ENCODE measurements at regions not wholly inside any gene's neighbourhood (a gene's known extent, or its start where the extent isn't known, plus 50 kb on each side); places are given as distances from the start of the nearest gene placed in this dataset.

DNA sequence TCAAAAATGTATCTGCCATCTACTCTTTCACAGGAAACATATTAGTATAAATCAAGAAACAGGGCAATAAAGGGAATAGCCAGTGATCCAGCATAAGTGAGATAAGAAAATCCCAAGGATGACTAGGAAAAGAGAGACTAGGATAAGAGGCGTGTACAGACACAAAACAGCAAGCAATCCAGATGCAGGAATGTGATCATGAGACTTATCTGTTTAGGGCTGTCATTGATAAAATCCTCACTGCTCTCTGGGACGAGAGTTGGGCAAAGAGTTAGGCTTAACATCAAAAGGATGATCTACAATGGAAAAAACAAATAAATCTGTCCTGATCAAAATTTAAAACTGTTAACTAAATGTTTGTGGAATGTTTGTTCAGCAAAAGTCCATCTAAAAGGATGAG is 1156.8 kb upstream of the C9orf72 start:
- FAIRE-seq = no peak
- WGBS (ENCODE audit: insufficient coverage, insufficient replicate concordance, low lambda C conversion rate, missing lambda C conversion rate) = 0% methylated on average over 2 of the region's 2 CpGs
- in situ Hi-C loops (cut with MboI) = no loop called here
- CTCF ChIA-PET = no interaction called here
- Histone ChIP-seq H3K4me1 (ENCODE audit: control insufficient read depth, insufficient read depth, low read length) (no peaks in the 10 kb centered on the region), H3K36me3 (ENCODE audit: control insufficient read depth in 2 of 2, insufficient read depth in 2 of 2, low read length in 1 of 2) (no peaks in the 10 kb centered on the region), H3K9ac (ENCODE audit: control insufficient read depth, insufficient read depth, low read length) (no peak overlapping the region), H3K27ac (ENCODE audit: control insufficient read depth, insufficient read depth) (no peak overlapping the region), H2AFZ (ENCODE audit: control insufficient read depth, low read depth, low read length) (no peak overlapping the region), H3K27me3 (replicated peaks in 1 of 2; ENCODE audit: control insufficient read depth in 2 of 2, insufficient read depth in 2 of 2, low read length in 1 of 2) (no peaks in the 10 kb centered on the region), H4K20me1 (ENCODE audit: control insufficient read depth, insufficient read depth) (no peaks in the 10 kb centered on the region), H3K9me3 (replicated peaks; ENCODE audit: control insufficient read depth, insufficient read depth, low read length) (no peaks in the 10 kb centered on the region), H3K4me3 (no peak overlapping the region), H3K79me2 (ENCODE audit: control insufficient read depth, insufficient read depth, low read length) (no peaks in the 10 kb centered on the region), H3K4me2 (ENCODE audit: control insufficient read depth, insufficient read depth) (no peak overlapping the region)
- intact Hi-C loops (cut with micrococcal nuclease; ENCODE audit: unreplicated experiment) = no loop called here
- no peak for ATAC-seq
- SMC1A ChIA-PET (ENCODE audit: uncharacterized antibody, unreplicated experiment) = no interaction called here
- RAD21 ChIA-PET (ENCODE audit: unreplicated experiment) = no interaction called here
- POLR2A ChIA-PET = no interaction called here
- TF ChIP-seq EP300 (IDR thresholded peaks at IDR 0.05; ENCODE audit: borderline replicate concordance in 1 of 2, control insufficient read depth in 1 of 2, low read depth in 2 of 2, low read length in 2 of 2) (no peak), SREBF1 (IDR thresholded peaks at IDR 0.05; ENCODE audit: low read length) (no peak), ZNF24 (IDR thresholded peaks at IDR 0.05) (no peak), ASH2L (IDR thresholded peaks at IDR 0.05; ENCODE audit: borderline replicate concordance, low read depth) (no peak), BHLHE40 (IDR thresholded peaks at IDR 0.05; ENCODE audit: borderline replicate concordance in 1 of 2, low read depth in 2 of 2, low read length in 1 of 2) (no peak), JUNB (IDR thresholded peaks at IDR 0.05) (no peak), ZNF207 (IDR thresholded peaks at IDR 0.05; ENCODE audit: borderline replicate concordance) (no peak), SUZ12 (IDR thresholded peaks at IDR 0.05; ENCODE audit: unreplicated experiment) (no peak)
- BruUV-seq (replicated peaks) = no TSS peak
- no peak for DNase-seq (ENCODE audit: low read depth, low spot score)

DNA sequence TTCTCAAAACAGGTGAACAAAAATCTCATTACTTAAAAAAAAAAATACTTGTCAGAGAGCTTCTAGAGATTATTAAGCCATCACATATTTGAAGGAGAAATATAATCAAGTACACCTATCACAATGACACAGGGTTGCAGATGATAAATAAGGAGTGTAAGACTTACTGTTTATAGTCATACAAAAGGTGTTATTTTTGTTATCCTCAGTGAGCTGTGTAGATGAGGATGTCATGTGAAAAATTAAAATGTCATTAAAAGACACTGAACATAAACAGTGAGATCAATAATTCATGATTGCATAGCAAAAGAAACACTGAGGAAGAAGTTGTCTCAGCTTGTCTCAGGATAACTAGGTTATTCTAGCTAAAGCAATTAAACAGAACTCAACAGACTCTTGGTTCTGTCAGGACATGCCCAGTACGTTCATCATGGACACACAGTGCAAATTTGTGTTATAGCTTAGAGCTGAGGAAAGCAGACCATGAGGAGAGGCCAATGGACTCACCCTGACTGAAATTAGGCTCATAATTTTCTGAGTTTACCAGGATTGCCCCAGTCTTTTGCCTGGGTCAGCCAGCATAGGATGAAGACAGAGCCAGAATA is 1162.6 kb upstream of the C9orf72 start:
- RAD21 ChIA-PET (ENCODE audit: unreplicated experiment) = no interaction called here
- no peaks in the 10 kb centered on the region for H4K20me1 ChIP-seq (ENCODE audit: control insufficient read depth, insufficient read depth)
- no peak overlapping the region for H3K27ac ChIP-seq (ENCODE audit: control insufficient read depth, insufficient read depth)
- H3K4me1 ChIP-seq (ENCODE audit: control insufficient read depth, insufficient read depth, low read length) = no peaks in the 10 kb centered on the region
- H3K4me3 ChIP-seq = no peak overlapping the region
- intact Hi-C loops (cut with micrococcal nuclease; ENCODE audit: unreplicated experiment) = no loop called here
- no peaks in the 10 kb centered on the region for H3K79me2 ChIP-seq (ENCODE audit: control insufficient read depth, insufficient read depth, low read length)
- WGBS (ENCODE audit: insufficient coverage, insufficient replicate concordance, low lambda C conversion rate, missing lambda C conversion rate) = 0% methylated on average over 1 of the region's 1 CpG
- SMC1A ChIA-PET (ENCODE audit: uncharacterized antibody, unreplicated experiment) = no interaction called here
- H2AFZ ChIP-seq (ENCODE audit: control insufficient read depth, low read depth, low read length) = no peak overlapping the region
- no peak overlapping the region for H3K9ac ChIP-seq (ENCODE audit: control insufficient read depth, insufficient read depth, low read length)
- no peaks in the 10 kb centered on the region for H3K36me3 ChIP-seq (ENCODE audit: control insufficient read depth in 2 of 2, insufficient read depth in 2 of 2, low read length in 1 of 2)
- H3K9me3 ChIP-seq (replicated peaks; ENCODE audit: control insufficient read depth, insufficient read depth, low read length) = no peaks in the 10 kb centered on the region
- in situ Hi-C loops (cut with MboI) = no loop called here
- ATAC-seq (no peak), DNase-seq (ENCODE audit: low read depth, low spot score) (no peak), FAIRE-seq (peak; percentile 31)
- H3K4me2 ChIP-seq (ENCODE audit: control insufficient read depth, insufficient read depth) = no peak overlapping the region
- TF ChIP-seq NFXL1 (IDR thresholded peaks at IDR 0.05; ENCODE audit: borderline replicate concordance) = no peak
- TF ChIP-seq RCOR1 (conservative IDR thresholded peaks at IDR 0.05; ENCODE audit: low read depth, low read length) = no peak
- no peak for TF ChIP-seq TAF1 (IDR thresholded peaks at IDR 0.05; ENCODE audit: borderline replicate concordance, low read depth, low read length)
- TF ChIP-seq POLR2A (IDR thresholded peaks at IDR 0.05; ENCODE audit: low read depth, low read length) = no peak
- TF ChIP-seq ZSCAN29 (IDR thresholded peaks at IDR 0.05) = no peak
- TF ChIP-seq BACH1 (IDR thresholded peaks at IDR 0.05; ENCODE audit: borderline replicate concordance) = no peak
- TF ChIP-seq, protein P1, sequence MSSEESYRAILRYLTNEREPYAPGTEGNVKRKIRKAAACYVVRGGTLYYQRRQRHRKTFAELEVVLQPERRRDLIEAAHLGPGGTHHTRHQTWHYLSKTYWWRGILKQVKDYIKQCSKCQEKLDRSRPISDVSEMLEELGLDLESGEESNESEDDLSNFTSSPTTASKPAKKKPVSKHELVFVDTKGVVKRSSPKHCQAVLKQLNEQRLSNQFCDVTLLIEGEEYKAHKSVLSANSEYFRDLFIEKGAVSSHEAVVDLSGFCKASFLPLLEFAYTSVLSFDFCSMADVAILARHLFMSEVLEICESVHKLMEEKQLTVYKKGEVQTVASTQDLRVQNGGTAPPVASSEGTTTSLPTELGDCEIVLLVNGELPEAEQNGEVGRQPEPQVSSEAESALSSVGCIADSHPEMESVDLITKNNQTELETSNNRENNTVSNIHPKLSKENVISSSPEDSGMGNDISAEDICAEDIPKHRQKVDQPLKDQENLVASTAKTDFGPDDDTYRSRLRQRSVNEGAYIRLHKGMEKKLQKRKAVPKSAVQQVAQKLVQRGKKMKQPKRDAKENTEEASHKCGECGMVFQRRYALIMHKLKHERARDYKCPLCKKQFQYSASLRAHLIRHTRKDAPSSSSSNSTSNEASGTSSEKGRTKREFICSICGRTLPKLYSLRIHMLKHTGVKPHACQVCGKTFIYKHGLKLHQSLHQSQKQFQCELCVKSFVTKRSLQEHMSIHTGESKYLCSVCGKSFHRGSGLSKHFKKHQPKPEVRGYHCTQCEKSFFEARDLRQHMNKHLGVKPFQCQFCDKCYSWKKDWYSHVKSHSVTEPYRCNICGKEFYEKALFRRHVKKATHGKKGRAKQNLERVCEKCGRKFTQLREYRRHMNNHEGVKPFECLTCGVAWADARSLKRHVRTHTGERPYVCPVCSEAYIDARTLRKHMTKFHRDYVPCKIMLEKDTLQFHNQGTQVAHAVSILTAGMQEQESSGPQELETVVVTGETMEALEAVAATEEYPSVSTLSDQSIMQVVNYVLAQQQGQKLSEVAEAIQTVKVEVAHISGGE (CRISPR knock-in tag; IDR thresholded peaks at IDR 0.05) = no peak
- TF ChIP-seq RELA (IDR thresholded peaks at IDR 0.05; ENCODE audit: borderline replicate concordance, partially characterized antibody) = no peak
- POLR2A ChIA-PET = no interaction called here
- no peaks in the 10 kb centered on the region for H3K27me3 ChIP-seq (replicated peaks in 1 of 2; ENCODE audit: control insufficient read depth in 2 of 2, insufficient read depth in 2 of 2, low read length in 1 of 2)
- BruUV-seq (replicated peaks) = no TSS peak
- CTCF ChIA-PET = no interaction called here
